ENCODE measurements at regions not wholly inside any gene's neighbourhood (a gene's known extent, or its start where the extent isn't known, plus 50 kb on each side); places are given as distances from the start of the nearest gene placed in this dataset.
"Not testable (repeated sequence)": the region's sequence is repeated elsewhere in the genome, so short reads cannot be mapped to it uniquely, and the experiment has no call there.

DNA sequence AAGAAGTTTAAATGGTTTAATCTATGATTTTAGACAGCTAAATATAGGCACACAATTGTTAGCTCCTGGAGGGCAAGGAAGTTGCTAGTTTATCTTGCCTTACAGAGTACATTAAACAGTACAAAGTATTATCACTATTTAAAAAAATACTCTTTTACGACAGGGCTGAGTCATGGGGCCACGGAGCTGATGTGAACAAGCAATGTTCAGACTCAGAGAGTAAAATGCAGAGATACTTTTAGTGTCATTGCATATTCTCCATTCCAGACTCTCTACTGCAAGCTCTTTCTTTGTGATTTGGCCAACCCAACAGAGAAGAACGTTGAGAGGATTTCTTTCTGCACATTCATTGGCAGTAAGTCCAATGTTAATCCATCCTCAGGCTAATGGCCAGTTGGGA lies 352.4 kb downstream of the SPRY2 start:
- peaks cover 35% of the 10 kb centered on the region for H3K4me1 ChIP-seq (ENCODE audit: control insufficient read depth, insufficient read depth, low read length, unreplicated experiment)
- H3K79me2 ChIP-seq (ENCODE audit: control insufficient read depth, insufficient read depth, low read length, unreplicated experiment) = no peaks in the 10 kb centered on the region
- no peaks in the 10 kb centered on the region for H3K36me3 ChIP-seq (ENCODE audit: insufficient read depth, low read length)
- H2AFZ ChIP-seq (ENCODE audit: low read length, unreplicated experiment) = peak overlapping the region; percentile 81
- no peak overlapping the region for H3K4me3 ChIP-seq (ENCODE audit: low read depth, low read length)
- peak overlapping the region; percentile 74 for H3K27ac ChIP-seq (ENCODE audit: low read depth, low read length)
- no peaks in the 10 kb centered on the region for H3K27me3 ChIP-seq (ENCODE audit: insufficient read depth, low read length)

GRCh38 chr13:79987761-79988160 lies 353.2 kb downstream of the SPRY2 start:
- Histone ChIP-seq H3K79me2 (ENCODE audit: control insufficient read depth, insufficient read depth, low read length, unreplicated experiment) (no peaks in the 10 kb centered on the region), H3K4me1 (ENCODE audit: control insufficient read depth, insufficient read depth, low read length, unreplicated experiment) (peaks cover 35% of the 10 kb centered on the region), H3K4me3 (ENCODE audit: low read depth, low read length) (no peak overlapping the region), H3K36me3 (ENCODE audit: insufficient read depth, low read length) (no peaks in the 10 kb centered on the region), H3K27ac (ENCODE audit: low read depth, low read length) (peak overlapping the region; percentile 74), H3K27me3 (ENCODE audit: insufficient read depth, low read length) (no peaks in the 10 kb centered on the region), H2AFZ (ENCODE audit: low read length, unreplicated experiment) (peak overlapping the region; percentile 56)

DNA sequence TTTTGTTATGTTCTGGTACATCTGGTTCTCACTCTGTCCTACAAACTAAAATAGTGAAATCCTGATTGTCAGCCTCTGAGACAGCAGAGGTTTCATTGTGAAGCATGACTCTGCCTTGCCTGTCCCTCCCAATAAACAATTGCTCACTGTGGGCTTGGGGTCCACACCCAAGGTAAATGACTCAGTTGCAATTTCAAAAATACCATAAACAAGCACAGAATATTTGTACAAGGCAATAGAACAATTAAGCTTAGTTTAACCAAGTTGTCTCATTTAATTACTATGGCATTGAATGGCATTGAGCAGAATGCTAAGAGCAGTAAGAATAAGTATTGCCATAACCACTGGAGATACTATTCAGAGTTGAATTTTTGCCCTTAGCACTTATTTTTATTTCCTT lies 353.6 kb downstream of the SPRY2 start:
- H3K4me3 ChIP-seq (ENCODE audit: low read depth, low read length) = no peak overlapping the region; the same call in 1 of the 2 replicates
- H3K36me3 ChIP-seq (ENCODE audit: insufficient read depth, low read length) = no peaks in the 10 kb centered on the region
- peak overlapping the region; percentile 16 for H2AFZ ChIP-seq (ENCODE audit: low read length, unreplicated experiment)
- H3K4me1 ChIP-seq (ENCODE audit: control insufficient read depth, insufficient read depth, low read length, unreplicated experiment) = peaks cover 35% of the 10 kb centered on the region
- no peaks in the 10 kb centered on the region for H3K79me2 ChIP-seq (ENCODE audit: control insufficient read depth, insufficient read depth, low read length, unreplicated experiment)
- peak overlapping the region; percentile 74 for H3K27ac ChIP-seq (ENCODE audit: low read depth, low read length)
- H3K27me3 ChIP-seq (ENCODE audit: insufficient read depth, low read length) = no peaks in the 10 kb centered on the region

GRCh38 chr13:79986890-79987289 lies 354.0 kb downstream of the SPRY2 start:
- Histone ChIP-seq H3K79me2 (ENCODE audit: control insufficient read depth, insufficient read depth, low read length, unreplicated experiment) (no peaks in the 10 kb centered on the region), H3K36me3 (ENCODE audit: insufficient read depth, low read length) (no peaks in the 10 kb centered on the region), H3K4me1 (ENCODE audit: control insufficient read depth, insufficient read depth, low read length, unreplicated experiment) (peaks cover 35% of the 10 kb centered on the region), H2AFZ (ENCODE audit: low read length, unreplicated experiment) (peak overlapping the region; percentile 16), H3K4me3 (ENCODE audit: low read depth, low read length) (no peak overlapping the region), H3K27me3 (ENCODE audit: insufficient read depth, low read length) (no peaks in the 10 kb centered on the region), H3K27ac (ENCODE audit: low read depth, low read length) (peak overlapping the region; percentile 74)

DNA sequence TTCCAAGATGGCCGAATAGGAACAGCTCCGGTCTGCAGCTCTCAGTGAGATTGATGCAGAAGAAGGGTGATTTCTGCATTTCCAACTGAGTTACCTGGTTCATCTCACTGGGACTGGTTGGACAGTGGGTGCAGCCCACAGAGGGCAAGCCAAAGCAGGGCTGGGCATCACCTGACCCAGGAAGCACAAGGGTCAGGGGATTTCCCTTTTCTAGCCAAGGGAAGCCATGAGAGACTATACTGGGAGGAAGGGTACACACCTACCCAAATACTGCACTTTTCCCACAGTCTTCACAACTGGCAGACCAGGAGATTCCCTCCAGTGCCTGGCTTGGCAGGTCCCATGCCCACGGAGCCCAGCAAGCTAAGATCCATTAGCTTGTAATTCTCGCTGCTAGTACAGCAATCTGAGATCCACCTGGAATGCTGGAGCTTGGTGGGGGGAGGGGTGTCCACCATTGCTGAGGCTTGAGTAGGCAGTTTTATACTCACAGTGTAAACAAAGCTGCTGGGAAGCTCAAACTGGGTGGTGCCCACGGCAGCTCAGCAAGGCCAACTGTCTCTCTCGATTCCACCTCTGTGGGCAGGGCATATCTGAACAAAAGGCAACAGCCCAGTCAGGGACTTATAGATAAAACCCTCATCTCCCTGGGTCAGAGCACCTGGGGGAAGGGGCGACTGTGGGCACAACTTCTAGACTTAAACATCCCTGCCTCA lies 365.8 kb downstream of the SPRY2 start:
- not testable (repeated sequence) for H3K27ac ChIP-seq (ENCODE audit: low read depth, low read length); H3K4me3 ChIP-seq (ENCODE audit: low read depth, low read length); H3K36me3 ChIP-seq (ENCODE audit: insufficient read depth, low read length); H3K4me1 ChIP-seq (ENCODE audit: control insufficient read depth, insufficient read depth, low read length, unreplicated experiment); H3K79me2 ChIP-seq (ENCODE audit: control insufficient read depth, insufficient read depth, low read length, unreplicated experiment); H3K27me3 ChIP-seq (ENCODE audit: insufficient read depth, low read length); H2AFZ ChIP-seq (ENCODE audit: low read length, unreplicated experiment)

DNA sequence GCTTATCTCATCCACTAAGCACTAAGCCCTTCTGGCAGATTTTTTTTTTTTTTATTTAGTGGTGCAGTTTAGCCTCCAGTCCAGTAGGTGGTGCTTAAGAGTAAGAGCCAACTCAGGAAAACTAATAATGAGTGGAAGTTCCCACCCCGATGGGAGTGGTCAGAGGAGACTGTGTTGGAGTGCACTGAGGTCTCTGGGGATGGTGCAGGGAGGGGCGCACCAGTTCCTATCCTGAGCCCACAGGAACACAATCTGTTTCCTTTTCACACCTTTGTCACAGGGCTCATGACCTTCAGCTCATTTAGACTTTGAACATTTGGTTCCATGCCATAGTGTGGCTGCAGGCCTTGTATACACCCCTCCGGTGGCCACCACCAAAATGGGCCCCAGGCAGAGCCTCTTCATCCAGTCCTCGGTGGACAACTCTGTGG lies 367.4 kb downstream of the SPRY2 start:
- no peaks in the 10 kb centered on the region for H3K27me3 ChIP-seq (ENCODE audit: insufficient read depth, low read length)
- H3K4me1 ChIP-seq (ENCODE audit: control insufficient read depth, insufficient read depth, low read length, unreplicated experiment) = no peaks in the 10 kb centered on the region
- H3K4me3 ChIP-seq (ENCODE audit: low read depth, low read length) = no peak overlapping the region
- H2AFZ ChIP-seq (ENCODE audit: low read length, unreplicated experiment) = no peak overlapping the region
- H3K79me2 ChIP-seq (ENCODE audit: control insufficient read depth, insufficient read depth, low read length, unreplicated experiment) = no peaks in the 10 kb centered on the region
- H3K27ac ChIP-seq (ENCODE audit: low read depth, low read length) = no peak overlapping the region
- no peaks in the 10 kb centered on the region for H3K36me3 ChIP-seq (ENCODE audit: insufficient read depth, low read length)

GRCh38 chr13:79972066-79972569 lies 368.8 kb downstream of the SPRY2 start:
- H2AFZ ChIP-seq (ENCODE audit: low read length, unreplicated experiment) = no peak overlapping the region
- no peaks in the 10 kb centered on the region for H3K36me3 ChIP-seq (ENCODE audit: insufficient read depth, low read length)
- no peaks in the 10 kb centered on the region for H3K4me1 ChIP-seq (ENCODE audit: control insufficient read depth, insufficient read depth, low read length, unreplicated experiment)
- H3K4me3 ChIP-seq (ENCODE audit: low read depth, low read length) = no peak overlapping the region
- H3K79me2 ChIP-seq (ENCODE audit: control insufficient read depth, insufficient read depth, low read length, unreplicated experiment) = no peaks in the 10 kb centered on the region
- H3K27me3 ChIP-seq (ENCODE audit: insufficient read depth, low read length) = no peaks in the 10 kb centered on the region
- H3K27ac ChIP-seq (ENCODE audit: low read depth, low read length) = no peak overlapping the region

GRCh38 chr13:79966493-79966895 lies 374.4 kb downstream of the SPRY2 start:
- Histone ChIP-seq H3K27ac (ENCODE audit: low read depth, low read length) (peak overlapping the region; percentile 38), H3K4me3 (ENCODE audit: low read depth, low read length) (no peak overlapping the region), H2AFZ (ENCODE audit: low read length, unreplicated experiment) (no peak overlapping the region), H3K79me2 (ENCODE audit: control insufficient read depth, insufficient read depth, low read length, unreplicated experiment) (no peaks in the 10 kb centered on the region), H3K36me3 (ENCODE audit: insufficient read depth, low read length) (no peaks in the 10 kb centered on the region), H3K27me3 (ENCODE audit: insufficient read depth, low read length) (no peaks in the 10 kb centered on the region), H3K4me1 (ENCODE audit: control insufficient read depth, insufficient read depth, low read length, unreplicated experiment) (peaks cover 10% of the 10 kb centered on the region)

GRCh38 chr13:79966059-79966458 lies 374.9 kb downstream of the SPRY2 start:
- H3K27ac ChIP-seq (ENCODE audit: low read depth, low read length) = peak overlapping the region; percentile 38
- no peak overlapping the region for H2AFZ ChIP-seq (ENCODE audit: low read length, unreplicated experiment)
- no peak overlapping the region for H3K4me3 ChIP-seq (ENCODE audit: low read depth, low read length)

DNA sequence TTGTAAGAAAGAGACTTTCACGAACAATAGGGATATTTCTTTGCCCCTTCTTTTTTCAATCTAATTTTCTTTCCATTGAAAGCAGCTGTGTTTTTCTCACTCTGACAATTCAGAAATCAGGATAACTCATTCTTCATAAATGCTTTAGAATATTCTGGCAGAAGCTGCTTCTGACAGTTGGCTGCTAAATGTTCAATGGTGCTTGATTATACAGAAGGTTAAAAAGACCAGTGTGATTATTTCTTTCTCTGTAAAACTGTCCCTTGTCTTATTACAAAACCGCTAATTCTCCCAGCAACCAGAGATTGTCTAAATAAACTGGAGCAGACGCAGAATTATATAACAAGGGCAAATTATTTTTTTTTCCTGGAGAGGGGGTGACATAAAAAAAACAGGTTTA lies 394.4 kb downstream of the SPRY2 start:
- H3K27me3 ChIP-seq (ENCODE audit: insufficient read depth, low read length) = no peaks in the 10 kb centered on the region
- H3K79me2 ChIP-seq (ENCODE audit: control insufficient read depth, insufficient read depth, low read length, unreplicated experiment) = no peaks in the 10 kb centered on the region
- H3K4me1 ChIP-seq (ENCODE audit: control insufficient read depth, insufficient read depth, low read length, unreplicated experiment) = no peaks in the 10 kb centered on the region
- H3K36me3 ChIP-seq (ENCODE audit: insufficient read depth, low read length) = no peaks in the 10 kb centered on the region
- H3K27ac ChIP-seq (ENCODE audit: low read depth, low read length) = no peak overlapping the region
- H3K4me3 ChIP-seq (ENCODE audit: low read depth, low read length) = no peak overlapping the region
- no peak overlapping the region for H2AFZ ChIP-seq (ENCODE audit: low read length, unreplicated experiment)

More at GRCh38 chr13:79966059-79966458, 374.9 kb downstream of the SPRY2 start:
- H3K27me3 ChIP-seq (ENCODE audit: insufficient read depth, low read length) = no peaks in the 10 kb centered on the region
- no peaks in the 10 kb centered on the region for H3K36me3 ChIP-seq (ENCODE audit: insufficient read depth, low read length)
- H3K4me1 ChIP-seq (ENCODE audit: control insufficient read depth, insufficient read depth, low read length, unreplicated experiment) = peaks cover 10% of the 10 kb centered on the region
- H3K79me2 ChIP-seq (ENCODE audit: control insufficient read depth, insufficient read depth, low read length, unreplicated experiment) = no peaks in the 10 kb centered on the region

- Histone ChIP-seq H3K4me3 (ENCODE audit: low read depth, low read length) (no peak overlapping the region), H3K36me3 (ENCODE audit: insufficient read depth, low read length) (no peaks in the 10 kb centered on the region), H3K27ac (ENCODE audit: low read depth, low read length) (no peak overlapping the region), H3K27me3 (ENCODE audit: insufficient read depth, low read length) (no peaks in the 10 kb centered on the region), H2AFZ (ENCODE audit: low read length, unreplicated experiment) (no peak overlapping the region), H3K79me2 (ENCODE audit: control insufficient read depth, insufficient read depth, low read length, unreplicated experiment) (no peaks in the 10 kb centered on the region), H3K4me1 (ENCODE audit: control insufficient read depth, insufficient read depth, low read length, unreplicated experiment) (no peaks in the 10 kb centered on the region)
Observed at GRCh38 chr13:79943346-79944023, 397.4 kb downstream of the SPRY2 start.
